ENCODE measurements at regions not wholly inside any gene's neighbourhood (a gene's known extent, or its start where the extent isn't known, plus 50 kb on each side); places are given as distances from the start of the nearest gene placed in this dataset.

- Histone ChIP-seq H3K27ac (ENCODE audit: insufficient read length, low read depth, low read length) (no peak overlapping the region), H2BK120ac (ENCODE audit: low read depth, low read length, poor library complexity, severe bottlenecking) (no peak overlapping the region)
These were observed 580.5 kb upstream of the FAT1 start for GRCh38 chr4:187304133-187304532.

More at GRCh38 chr4:187304133-187304532, 580.5 kb upstream of the FAT1 start:
- H3K79me1 ChIP-seq (ENCODE audit: insufficient read depth, low read depth, low read length, poor library complexity, severe bottlenecking): no peaks in the 10 kb centered on the region
- no peak overlapping the region for H2BK12ac ChIP-seq (ENCODE audit: insufficient read length, low read depth, low read length)
- H3K18ac ChIP-seq (ENCODE audit: insufficient read length, low read depth, low read length): no peak overlapping the region
- Mint-ChIP-seq H3K4me3 (no peak overlapping the region), H3K9me3 (no peaks in the 10 kb centered on the region), H3K36me3 (ENCODE audit: insufficient read depth in 1 of 3, low read depth in 3 of 3) (no peaks in the 10 kb centered on the region), H3K4me1 (peaks cover 9 to 14% of the 10 kb centered on the region in 2 experiments), H3K27me3 (ENCODE audit: low read depth) (no peaks in the 10 kb centered on the region), H3K27ac (no peak overlapping the region)
- H3K4me2 ChIP-seq (ENCODE audit: insufficient read depth, insufficient read length, low read length): no peak overlapping the region
- no peak overlapping the region for H2AFZ ChIP-seq (ENCODE audit: low read length)
- H3K23me2 ChIP-seq (ENCODE audit: insufficient read length, low read depth, low read length, poor library complexity, severe bottlenecking): no peaks in the 10 kb centered on the region
- WGBS (ENCODE audit: extremely low coverage, insufficient read length, low lambda C conversion rate): no CpG with 5 or more reads among the region's 11 CpGs
- H3T11ph ChIP-seq (ENCODE audit: low read length): no peak overlapping the region
- no peaks in the 10 kb centered on the region for H4K20me1 ChIP-seq (ENCODE audit: control insufficient read depth, insufficient read depth, insufficient read length)
- H3K79me2 ChIP-seq (ENCODE audit: insufficient read depth, low read length): no peaks in the 10 kb centered on the region
- H3K14ac ChIP-seq (ENCODE audit: insufficient read depth, low read length): no peak overlapping the region
- DNase-seq: no peak
- no peak overlapping the region for H2AK5ac ChIP-seq (ENCODE audit: insufficient read length, low read length)
- H2BK5ac ChIP-seq (ENCODE audit: insufficient read length, low read length): no peak overlapping the region
- no peak overlapping the region for H3K4ac ChIP-seq (ENCODE audit: low read depth, low read length)
- no peak overlapping the region for H3K9ac ChIP-seq (ENCODE audit: extremely low read depth, insufficient read length, low read length)
- no peak overlapping the region for H3K23ac ChIP-seq (ENCODE audit: insufficient read length, low read depth, low read length)
- H4K8ac ChIP-seq (replicated peaks; ENCODE audit: insufficient read length, low read depth, low read length): no peak overlapping the region
- H3K4me1 ChIP-seq (ENCODE audit: insufficient read depth, low read length): no peaks in the 10 kb centered on the region; the same call in 1 of the 2 replicates
- H4K5ac ChIP-seq (ENCODE audit: insufficient read length, low read depth, low read length): no peak overlapping the region
- H3K9me3 ChIP-seq (ENCODE audit: control insufficient read depth, low read depth, low read length): no peaks in the 10 kb centered on the region
- no peaks in the 10 kb centered on the region for H3K27me3 ChIP-seq (ENCODE audit: insufficient read depth, low read length)
- no peak overlapping the region for H3K56ac ChIP-seq (ENCODE audit: insufficient read length, low read depth, low read length)
- H2BK15ac ChIP-seq (ENCODE audit: low read depth, low read length): no peak overlapping the region
- H4K91ac ChIP-seq (ENCODE audit: insufficient read length, low read depth, low read length): no peak overlapping the region
- no peak for TF ChIP-seq CTCF (conservative IDR thresholded peaks at IDR 0.05)
- no peak overlapping the region for H2BK20ac ChIP-seq (ENCODE audit: low read depth, low read length, poor library complexity, severe bottlenecking)
